ENCODE measurements at regions not wholly inside any gene's neighbourhood (a gene's known extent, or its start where the extent isn't known, plus 50 kb on each side); places are given as distances from the start of the nearest gene placed in this dataset.

DNA sequence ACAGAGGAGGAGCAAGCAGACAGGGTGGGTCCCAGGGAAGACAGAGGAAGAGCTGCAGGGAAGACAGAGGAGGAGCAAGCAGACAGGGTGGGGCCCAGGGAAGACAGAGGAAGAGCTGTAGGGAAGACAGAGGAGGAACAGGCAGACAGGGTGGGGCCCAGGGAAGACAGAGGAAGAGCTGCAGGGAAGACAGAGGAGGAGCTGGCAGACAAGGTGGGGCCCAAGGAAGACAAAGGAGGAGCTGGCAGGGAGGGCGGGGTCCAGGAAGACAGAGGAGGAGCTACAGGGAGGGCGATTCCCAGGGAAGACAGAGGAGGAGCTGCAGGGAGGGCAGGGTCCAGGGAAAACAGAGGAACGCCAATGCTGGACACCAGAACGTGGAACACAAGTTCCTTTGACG, 66.5 kb downstream of the PLXNA1 start:
- no peak for DNase-seq

DNA sequence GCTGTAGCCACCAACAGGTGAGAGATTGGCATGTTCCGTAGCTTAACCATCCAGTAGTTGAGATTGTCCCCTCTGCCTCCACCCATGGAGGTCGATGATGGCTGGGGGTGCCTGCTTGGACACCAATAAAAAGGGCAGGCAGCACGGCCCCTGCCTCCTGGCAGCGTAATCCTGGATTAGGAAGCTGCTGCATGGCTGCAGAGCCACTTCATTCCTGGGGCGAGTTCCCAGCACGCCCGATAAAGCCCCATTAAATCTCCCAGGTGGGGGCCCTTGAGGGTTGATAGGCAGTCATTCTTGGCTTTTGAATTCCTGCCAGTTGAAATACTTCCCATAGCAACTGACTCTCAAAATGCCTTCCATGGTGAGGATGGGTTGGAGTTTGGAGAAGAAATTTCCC, 67.8 kb downstream of the PLXNA1 start:
- no peak for DNase-seq

DNA sequence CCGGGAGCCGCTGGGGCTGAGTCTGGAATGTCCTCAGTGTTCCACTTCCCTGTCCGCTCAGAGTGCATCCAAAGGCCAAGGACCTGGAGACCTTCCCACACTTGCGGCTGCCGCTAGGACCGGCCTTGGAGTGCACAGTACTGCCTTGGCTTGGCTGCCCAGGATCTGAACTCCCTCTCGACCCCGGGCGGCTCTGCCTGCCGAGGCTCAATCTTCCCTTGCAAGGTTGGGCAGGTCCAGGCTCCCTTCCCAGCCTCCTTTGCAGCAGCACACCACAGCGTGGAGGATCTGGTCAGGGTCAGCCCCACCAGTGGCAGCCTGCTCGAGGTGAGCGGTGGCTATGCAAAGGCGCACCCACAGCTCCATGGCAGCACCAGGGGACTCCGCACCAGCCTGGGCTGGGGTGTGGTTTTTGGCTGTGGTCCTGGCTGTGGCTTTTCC, 69.2 kb downstream of the PLXNA1 start:
- no peak for DNase-seq

GRCh38 chr3:127053026-127053425, 70.1 kb downstream of the PLXNA1 start:
- DNase-seq = no peak

DNA sequence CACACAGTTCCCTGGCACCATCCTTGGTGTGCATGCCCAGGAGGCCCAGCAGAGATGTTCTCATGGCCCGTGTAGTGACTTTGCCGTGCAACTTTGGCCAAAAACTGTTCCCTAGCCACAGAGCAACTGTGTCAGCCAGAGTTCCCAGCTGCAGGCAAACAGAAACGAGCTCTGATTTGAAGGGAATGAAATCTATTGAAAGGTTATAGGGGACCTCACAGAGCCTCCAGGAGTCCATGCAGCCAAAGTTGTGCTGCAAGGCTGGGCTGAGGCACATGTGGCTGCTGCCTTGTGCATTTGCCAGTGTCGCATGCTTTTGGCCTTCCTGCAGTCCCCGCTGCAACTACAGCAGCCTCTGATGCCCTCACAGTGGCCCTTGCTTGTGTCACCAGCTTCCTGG, 70.5 kb downstream of the PLXNA1 start:
- no peak for DNase-seq

- DNase-seq = no peak
These were observed 71.1 kb downstream of the PLXNA1 start for GRCh38 chr3:127053979-127054378.

GRCh38 chr3:127056281-127056680, 73.4 kb downstream of the PLXNA1 start:
- no peak for DNase-seq

- no peak for DNase-seq
These were observed 74.1 kb downstream of the PLXNA1 start for GRCh38 chr3:127056976-127057375.

DNA sequence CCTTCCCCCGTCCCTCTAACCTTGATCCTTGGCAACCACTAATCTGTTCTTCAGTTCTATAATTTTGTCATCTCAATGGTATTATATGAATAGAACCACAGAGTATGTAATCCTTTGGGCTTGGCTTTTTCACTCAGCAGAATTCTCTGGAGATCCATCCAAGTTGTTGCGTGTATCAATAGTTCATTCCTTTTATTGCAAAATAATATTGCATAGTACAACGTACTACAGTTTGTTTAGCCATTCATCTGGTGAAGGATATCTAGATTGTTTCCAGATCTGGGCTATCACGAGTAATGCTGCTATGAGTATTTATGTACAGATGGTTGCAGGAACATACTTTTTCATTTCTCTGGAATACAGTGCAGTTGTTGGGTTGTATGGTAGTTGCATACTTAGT, 76.2 kb downstream of the PLXNA1 start:
- no peak for DNase-seq

DNA sequence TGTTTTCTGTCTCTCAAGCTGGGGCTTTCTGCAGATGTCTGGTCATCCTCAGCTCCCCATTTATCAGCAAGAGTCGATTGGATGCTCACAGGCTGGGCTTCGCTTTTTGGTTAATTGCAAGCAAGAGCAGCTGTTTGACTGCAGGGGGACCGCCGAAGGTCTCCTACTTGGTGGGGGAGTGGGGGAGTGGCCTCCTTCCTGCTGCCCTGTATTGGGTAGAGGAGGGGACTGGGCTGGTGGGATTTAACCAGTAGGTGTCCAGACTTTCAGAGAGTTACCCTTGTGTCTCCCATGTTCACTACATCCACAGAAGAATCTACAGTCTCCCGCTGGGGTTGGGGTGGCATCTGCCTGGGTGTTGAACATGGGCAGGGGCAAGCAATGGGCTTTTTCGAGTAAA, 78.7 kb downstream of the PLXNA1 start:
- no peak for DNase-seq

- DNase-seq = no peak
These were observed 80.0 kb downstream of the PLXNA1 start for GRCh38 chr3:127062926-127063325.

DNA sequence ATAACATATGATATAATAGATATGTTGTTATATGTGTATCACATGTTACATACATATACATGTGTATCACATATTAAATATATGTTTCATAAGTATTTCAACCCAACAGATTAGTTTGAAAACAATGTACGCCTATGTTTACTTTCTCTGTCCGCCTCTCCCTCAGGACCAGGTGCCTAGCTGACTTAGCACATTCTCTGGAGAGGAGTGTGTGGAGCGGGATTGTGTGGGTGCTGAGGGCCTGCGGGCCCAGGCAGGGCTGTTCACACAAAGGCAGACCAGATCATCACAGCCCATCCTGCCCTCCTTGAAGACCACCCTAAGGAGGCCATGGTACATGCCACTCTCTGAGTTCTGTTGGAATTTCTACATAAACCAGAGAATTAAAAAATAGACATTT, 81.0 kb downstream of the PLXNA1 start:
- no peak for DNase-seq

GRCh38 chr3:127064391-127065137, 81.6 kb downstream of the PLXNA1 start:
- no peak for DNase-seq

DNA sequence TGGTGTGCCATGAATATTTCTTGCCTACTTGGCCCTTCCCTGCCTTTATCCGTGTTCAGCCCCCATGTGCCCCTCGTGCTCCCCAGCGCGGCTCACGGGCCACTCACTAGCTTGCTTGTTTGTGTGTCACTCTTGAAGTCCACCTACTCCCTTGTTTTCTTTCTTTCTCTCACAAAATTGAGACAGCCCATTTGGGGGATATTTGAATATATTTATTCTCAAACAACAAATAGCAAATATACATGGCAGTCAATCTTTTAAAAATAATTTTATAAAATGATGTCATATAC, 82.2 kb downstream of the PLXNA1 start:
- no peak for DNase-seq

GRCh38 chr3:127065561-127066290, 82.8 kb downstream of the PLXNA1 start:
- no peak for DNase-seq

DNA sequence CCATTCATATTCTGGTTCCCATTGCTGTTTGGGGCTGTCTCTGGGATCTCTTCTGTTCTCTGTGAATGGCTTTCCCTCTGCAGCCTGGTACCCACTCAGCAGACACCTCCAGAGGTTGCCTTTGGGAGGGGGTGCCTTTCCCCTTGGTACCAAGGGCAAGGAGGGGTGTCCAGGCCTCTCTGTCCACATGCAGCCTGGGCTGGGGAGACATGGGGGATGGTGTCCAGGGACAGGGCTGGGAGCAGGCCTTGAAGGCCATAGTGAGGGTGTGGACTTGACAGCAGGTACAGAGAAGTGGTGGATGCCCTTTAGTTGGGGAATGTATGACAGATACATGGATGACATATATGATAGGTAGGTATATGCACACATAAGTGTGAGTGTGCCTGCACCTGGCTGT, 83.7 kb downstream of the PLXNA1 start:
- DNase-seq = no peak

DNA sequence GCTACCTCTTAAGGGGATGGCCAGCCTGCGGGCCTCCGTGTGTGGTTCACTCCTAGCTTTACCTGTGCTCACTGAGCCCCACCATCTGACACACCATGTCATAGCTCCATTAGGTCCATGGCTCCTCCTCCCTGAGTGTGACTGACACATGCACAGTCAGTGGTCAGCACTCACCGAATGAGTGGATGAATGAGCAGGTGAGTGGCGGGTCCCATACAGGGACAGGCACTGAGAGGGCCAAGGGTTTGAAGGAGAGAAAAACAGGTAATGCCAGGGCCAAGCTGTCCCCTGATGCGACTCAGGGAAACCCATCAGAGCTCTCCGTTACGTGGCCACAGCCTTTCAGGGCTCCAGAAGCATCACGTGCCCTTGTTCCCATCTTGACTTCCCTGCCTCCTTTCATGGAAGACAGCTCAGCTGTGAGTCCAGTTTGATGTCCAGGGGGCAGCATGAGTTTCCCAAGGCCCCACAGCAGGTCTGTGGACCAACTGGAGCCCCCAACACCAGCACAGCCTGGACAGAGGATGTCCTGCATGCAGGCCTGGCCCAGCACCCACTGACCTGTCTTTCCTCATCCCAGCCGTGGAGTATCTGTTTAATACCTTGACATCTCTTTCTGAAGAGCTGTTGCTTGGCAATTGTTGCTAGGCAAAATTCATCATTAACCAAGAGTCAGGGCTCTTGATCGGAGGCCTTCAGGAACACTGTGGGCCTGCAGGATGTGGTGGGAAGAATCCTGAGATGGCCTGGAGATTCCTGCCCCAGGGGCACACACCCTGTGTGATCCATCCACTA, 84.4 kb downstream of the PLXNA1 start:
- DNase-seq = no peak

- no peak for DNase-seq
These were observed 85.3 kb downstream of the PLXNA1 start for GRCh38 chr3:127068111-127068810.

DNA sequence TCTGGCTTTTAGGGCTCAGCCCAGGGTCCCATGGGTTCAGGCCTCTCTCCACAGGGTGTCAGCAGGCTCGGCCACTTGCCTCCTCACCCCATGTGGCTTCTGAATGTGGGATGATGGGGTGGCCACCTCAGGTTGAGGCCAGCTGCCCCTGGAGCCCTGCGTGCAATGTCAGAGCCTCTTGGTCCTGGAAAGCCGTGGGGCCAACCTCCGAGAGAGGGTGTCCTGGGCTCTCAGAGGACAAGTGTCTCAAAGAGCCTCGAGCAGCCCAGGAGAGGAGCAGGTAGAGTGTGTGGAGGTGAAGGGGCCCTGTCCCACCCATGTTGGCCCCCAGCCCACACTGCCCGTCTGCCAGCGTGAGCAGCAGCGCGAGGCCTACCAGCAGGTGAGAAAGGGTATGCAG, 86.0 kb downstream of the PLXNA1 start:
- DNase-seq = no peak

GRCh38 chr3:127069814-127070440, 87.0 kb downstream of the PLXNA1 start:
- no peak for DNase-seq

- DNase-seq = no peak
These were observed 87.9 kb downstream of the PLXNA1 start for GRCh38 chr3:127070776-127071175.

GRCh38 chr3:127071597-127072001, 88.7 kb downstream of the PLXNA1 start:
- DNase-seq = no peak

DNA sequence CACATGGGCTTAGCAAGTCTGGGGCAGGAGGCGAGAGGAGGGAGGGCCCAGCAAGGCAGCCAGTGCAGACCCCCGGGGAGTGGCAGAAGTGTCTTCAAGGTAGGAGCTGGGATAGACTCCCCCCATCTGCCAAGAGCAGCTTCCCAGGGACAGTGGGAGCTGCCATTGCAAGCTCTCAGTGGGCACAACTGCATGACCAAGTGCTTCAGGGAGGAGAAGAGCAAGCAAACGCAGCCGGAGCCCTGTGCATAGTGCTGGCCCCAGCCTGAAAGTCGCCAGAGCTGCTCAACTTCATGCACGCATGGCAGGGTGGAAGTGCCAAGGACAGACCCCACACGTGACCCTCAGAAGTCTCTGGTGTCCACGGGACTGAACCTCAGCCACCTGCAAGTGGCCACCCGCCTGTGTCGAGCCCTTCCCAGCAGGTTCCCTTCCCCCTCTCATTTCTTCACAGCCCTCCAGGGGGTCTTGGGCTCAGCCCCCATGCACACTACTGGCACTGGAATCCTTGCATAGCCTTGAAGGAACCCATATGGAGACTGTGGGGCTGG, 89.4 kb downstream of the PLXNA1 start:
- no peak for DNase-seq
